A549 (cell line): ENCODE measurements at regions not wholly inside any gene's neighbourhood (a gene's known extent, or its start where the extent isn't known, plus 50 kb on each side); places are given as distances from the start of the nearest gene placed in this dataset.

Experiments used
- ATAC-seq, 2 experiments: fragments of 200-7000 bp in 1 of 2; fragments of >200 bp in 1 of 2; cut with Nextera tagmentation in 1 of 2; cut with Tn5 transposase in 1 of 2; 3 replicates each; pipeline versions ENCODE4 v1.8.0 to v1.9.1; 2018 to 2020; ENCODE audit warnings: mild to moderate bottlenecking in 1 of 2, moderate library complexity in 1 of 2
- CTCF ChIA-PET: fragments of 300-600 bp; sonication (Branson Sonifier 250); formaldehyde crosslinking; extraction: SDS; loops from one replicate; lab custom pipeline; 2021; ENCODE audit warnings: antibody characterized with exemption, inconsistent platforms; lab: Yijun Ruan, JAX
- POLR2A ChIA-PET: fragments of 350-600 bp; formaldehyde crosslinking; extraction: SDS; loops from one replicate; lab custom pipeline; 2021; ENCODE audit warnings: antibody characterized with exemption, inconsistent platforms; lab: Yijun Ruan, JAX
- DNase-seq, 2 experiments: peaks; one replicate each; pipeline versions ENCODE4 v3.0.0 to v3.0.0-alpha.2; 2011 to 2016; ENCODE audit warnings: low read depth in 1 of 2, low spot score in 1 of 2
- FAIRE-seq: peaks from 2 replicates; lab custom pipeline; 2011; peaks lifted over from hg19 to GRCh38; lab: Jason Lieb, UNC
- H3K27ac ChIP-seq, 2 experiments: fragments of >200 bp; sonication (Bioruptor Twin); formaldehyde crosslinking; 3 replicates each; pipeline ENCODE4 v1.5.1; 2016 to 2017
- H3K4me1 ChIP-seq: fragments of >200 bp; sonication (Bioruptor Twin); formaldehyde crosslinking; 3 replicates; pipeline ENCODE4 v1.6.1; 2016
- H3K4me2 ChIP-seq: fragments of >200 bp; sonication (Bioruptor Twin); formaldehyde crosslinking; 3 replicates; pipeline ENCODE4 v1.6.1; 2016
- H3K4me3 ChIP-seq: fragments of >200 bp; sonication (Bioruptor Twin); formaldehyde crosslinking; 3 replicates; pipeline ENCODE4 v1.5.1; 2016
- H3K9me3 ChIP-seq: fragments of >200 bp; sonication (Bioruptor Twin); formaldehyde crosslinking; 3 replicates; pipeline ENCODE4 v1.6.1; 2016
- CEBPB ChIP-seq, 2 experiments: fragments of >200 bp in 1 of 2; sonication (Bioruptor Twin) in 1 of 2; formaldehyde crosslinking in 1 of 2; IDR thresholded peaks; 2 replicates each; pipeline ENCODE4 v1.6.1; 2012 to 2016
- ESRRA ChIP-seq: fragments of 150-350 bp; IDR thresholded peaks from 2 replicates; pipeline ENCODE4 v1.6.1; 2014; ENCODE audit warnings: mild to moderate bottlenecking, low read length, borderline replicate concordance
- HOXB13 ChIP-seq: fragments of 250-450 bp; sonication (Bioruptor Pico); IDR thresholded peaks from 2 replicates; pipeline ENCODE4 v1.5.0; 2020; ENCODE audit warnings: low read depth, mild to moderate bottlenecking, moderate library complexity
- HOXB5 ChIP-seq: fragments of 250-450 bp; sonication (Bioruptor Pico); IDR thresholded peaks from 2 replicates; pipeline ENCODE4 v1.5.0; 2020; ENCODE audit warnings: mild to moderate bottlenecking, moderate library complexity
- JUN ChIP-seq, 2 experiments: fragments of >200 bp; sonication (Bioruptor Twin); formaldehyde crosslinking; IDR thresholded peaks; 2 replicates in 1 of 2; 3 replicates in 1 of 2; pipeline ENCODE4 v1.6.1; 2016 to 2017
- JUNB ChIP-seq: fragments of >200 bp; sonication (Bioruptor Twin); formaldehyde crosslinking; IDR thresholded peaks from 2 replicates; pipeline ENCODE4 v1.6.1; 2016
- MAFK ChIP-seq: fragments of 450-650 bp; IDR thresholded peaks from 2 replicates; pipeline ENCODE4 v1.6.1; 2014; ENCODE audit not compliant: partially characterized antibody
- MAZ ChIP-seq: fragments of 150-350 bp; IDR thresholded peaks from 2 replicates; pipeline ENCODE4 v1.6.1; 2014; ENCODE audit warnings: antibody characterized with exemption, low read depth, low read length, borderline replicate concordance
- MYC ChIP-seq: IDR thresholded peaks from 2 replicates; pipeline ENCODE4 v1.6.1; 2012; ENCODE audit warnings: mild to moderate bottlenecking, inconsistent platforms, low read length, improper control_type of control experiment, borderline replicate concordance
- POLR2A ChIP-seq: IDR thresholded peaks from 2 replicates; pipeline ENCODE4 v1.6.1; 2012; ENCODE audit warnings: mild to moderate bottlenecking, low read length
- RNF2 ChIP-seq: fragments of 200-600 bp; sonication (generic); IDR thresholded peaks from 2 replicates; pipeline ENCODE4 v1.6.1; 2016; ENCODE audit warnings: low read depth, mild to moderate bottlenecking, antibody characterized with exemption, moderate library complexity, borderline replicate concordance
- SREBF2 ChIP-seq: fragments of 450-650 bp; IDR thresholded peaks from 2 replicates; pipeline ENCODE4 v1.6.1; 2014; ENCODE audit warnings: mild to moderate bottlenecking, moderate library complexity
- TP53 ChIP-seq: fragments of 250-450 bp; sonication (Bioruptor Pico); IDR thresholded peaks from 2 replicates; pipeline ENCODE4 v1.5.0; 2021; ENCODE audit warnings: mild to moderate bottlenecking, moderate library complexity
- ZC3H11A ChIP-seq: fragments of 450-650 bp; IDR thresholded peaks from 2 replicates; pipeline ENCODE4 v1.6.1; 2014; ENCODE audit warnings: antibody characterized with exemption, mild to moderate bottlenecking
- ZFP36 ChIP-seq: fragments of 450-650 bp; IDR thresholded peaks from 2 replicates; pipeline ENCODE4 v1.6.1; 2014; ENCODE audit warnings: borderline replicate concordance; ENCODE audit not compliant: partially characterized antibody
- WGBS: methylation state at CpG from one replicate; pipeline ENCODE4 v1.1.6; 2017; ENCODE audit errors: missing lambda C conversion rate; 5-methylcytosine and 5-hydroxymethylcytosine counted together
- TF ChIP-seq, protein P1 (sequence below): fragments of 450-650 bp; IDR thresholded peaks from 2 replicates; pipeline ENCODE4 v1.6.1; 2014; ENCODE audit warnings: antibody characterized with exemption
- TF ChIP-seq, protein P2 (sequence below): fragments of >200 bp; sonication (Bioruptor Twin); formaldehyde crosslinking; IDR thresholded peaks from 2 replicates; pipeline ENCODE4 v1.6.1; 2016
- TF ChIP-seq, protein P3 (sequence below): fragments of 200-600 bp; sonication (generic); IDR thresholded peaks from 2 replicates; pipeline ENCODE4 v1.6.1; 2016; ENCODE audit warnings: antibody characterized with exemption, mild to moderate bottlenecking, moderate library complexity
- TF ChIP-seq, protein P4 (sequence below): IDR thresholded peaks from 2 replicates; pipeline ENCODE4 v1.6.1; 2012
- TF ChIP-seq, protein P5 (sequence below): fragments of 150-350 bp; IDR thresholded peaks from 2 replicates; pipeline ENCODE4 v1.6.1; 2014; ENCODE audit warnings: low read depth, mild to moderate bottlenecking, low read length

DNA sequence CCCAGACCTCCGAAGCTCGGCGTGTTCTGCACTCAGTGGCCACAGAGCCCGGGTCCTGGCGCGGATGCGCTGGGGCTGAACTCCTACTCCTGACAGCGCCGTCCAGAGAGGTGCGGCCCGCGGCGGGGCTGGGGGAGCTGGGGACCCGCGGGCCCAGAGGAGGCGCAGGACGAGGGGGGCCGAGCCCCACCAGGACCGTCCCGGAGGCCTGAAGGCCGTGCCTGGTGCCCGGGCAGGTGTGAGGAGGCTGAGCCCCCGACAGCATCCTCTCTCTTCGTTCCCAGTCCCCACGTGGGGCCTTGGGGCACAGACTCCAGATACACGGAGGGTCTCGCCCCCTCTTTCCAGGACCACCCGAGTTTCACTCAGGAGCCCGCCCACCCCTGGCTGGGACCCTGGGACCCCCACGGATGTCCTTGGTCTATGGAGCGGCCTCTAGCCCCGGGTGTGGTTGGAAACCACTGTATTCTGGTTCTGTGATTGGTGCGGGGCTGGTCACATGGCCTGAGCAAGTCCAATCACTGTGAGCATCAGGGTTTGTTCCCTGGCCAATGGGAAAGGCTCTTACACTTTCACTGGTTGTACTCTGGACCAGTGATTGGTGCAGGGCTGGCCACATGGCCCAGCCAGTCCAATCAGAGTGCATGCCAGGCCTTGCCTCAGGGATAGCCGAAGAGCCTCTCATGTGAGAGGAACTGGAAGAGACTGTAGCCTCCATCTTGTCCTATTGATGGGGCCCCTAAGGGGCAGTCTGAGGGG lies 217.6 kb upstream of the SFSWAP start:
- WGBS, result 69% methylated on average over 13 of the region's 34 CpGs
- peak in 1 of 2 experiments; percentile 69; a peak in 3 of 6 replicates for ATAC-seq
- POLR2A ChIA-PET, result no interaction called here
- Histone ChIP-seq H3K4me2 (no peak overlapping the region), H3K27ac (no peak overlapping the region), H3K4me3 (no peak overlapping the region), H3K4me1 (no peaks in the 10 kb centered on the region), H3K9me3 (no peaks in the 10 kb centered on the region)
- DNase-seq, result peak; percentile 12 to 27
- FAIRE-seq, result no peak
- CTCF ChIA-PET, result no interaction called here
- TF ChIP-seq, protein P1, sequence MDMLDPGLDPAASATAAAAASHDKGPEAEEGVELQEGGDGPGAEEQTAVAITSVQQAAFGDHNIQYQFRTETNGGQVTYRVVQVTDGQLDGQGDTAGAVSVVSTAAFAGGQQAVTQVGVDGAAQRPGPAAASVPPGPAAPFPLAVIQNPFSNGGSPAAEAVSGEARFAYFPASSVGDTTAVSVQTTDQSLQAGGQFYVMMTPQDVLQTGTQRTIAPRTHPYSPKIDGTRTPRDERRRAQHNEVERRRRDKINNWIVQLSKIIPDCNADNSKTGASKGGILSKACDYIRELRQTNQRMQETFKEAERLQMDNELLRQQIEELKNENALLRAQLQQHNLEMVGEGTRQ, result peak; percentile 76
- TF ChIP-seq SREBF2, result no peak

DNA sequence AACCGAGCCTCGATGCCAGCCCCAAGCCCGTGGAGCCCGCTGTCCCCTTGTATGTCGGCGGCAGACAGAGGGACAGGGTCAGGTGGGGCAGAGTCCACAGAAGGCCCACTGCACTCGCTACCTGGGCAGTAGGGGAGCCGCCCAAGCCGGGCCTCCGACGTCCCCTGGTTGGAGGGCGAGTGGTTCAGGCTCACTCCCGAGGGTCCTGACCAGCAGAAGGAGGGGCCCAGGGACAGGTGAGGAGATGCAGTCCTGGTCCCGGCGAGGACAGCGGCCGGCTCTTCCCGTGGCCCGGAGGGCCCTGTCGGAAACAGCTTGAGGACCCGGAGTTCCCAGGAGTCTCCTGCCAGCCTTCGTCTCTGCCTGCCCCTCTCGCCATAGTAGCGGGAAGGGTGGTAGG lies 216.7 kb upstream of the SFSWAP start:
- FAIRE-seq (no peak), ATAC-seq (no peak), DNase-seq (no peak)
- WGBS, result 70% methylated on average over 22 of the region's 24 CpGs
- H3K4me1 ChIP-seq, result no peaks in the 10 kb centered on the region
- H3K4me3 ChIP-seq, result no peak overlapping the region
- ChIA-PET POLR2A (no interaction called here), CTCF (no interaction called here)
- H3K9me3 ChIP-seq, result no peaks in the 10 kb centered on the region
- H3K27ac ChIP-seq, result no peak overlapping the region
- H3K4me2 ChIP-seq, result no peak overlapping the region
- TF ChIP-seq CEBPB (IDR thresholded peaks at IDR 0.05), result no peak
- TF ChIP-seq ESRRA, result no peak
- TF ChIP-seq, protein P2, sequence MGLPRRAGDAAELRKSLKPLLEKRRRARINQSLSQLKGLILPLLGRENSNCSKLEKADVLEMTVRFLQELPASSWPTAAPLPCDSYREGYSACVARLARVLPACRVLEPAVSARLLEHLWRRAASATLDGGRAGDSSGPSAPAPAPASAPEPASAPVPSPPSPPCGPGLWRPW, result no peak
- no peak for TF ChIP-seq RNF2
- TF ChIP-seq MYC, result no peak
- no peak for TF ChIP-seq MAZ
- no peak for TF ChIP-seq TP53 (CRISPR knock-in tag)
- TF ChIP-seq HOXB13 (CRISPR knock-in tag), result no peak
- TF ChIP-seq ZC3H11A, result no peak
- TF ChIP-seq JUNB, result no peak
- TF ChIP-seq, protein P3, sequence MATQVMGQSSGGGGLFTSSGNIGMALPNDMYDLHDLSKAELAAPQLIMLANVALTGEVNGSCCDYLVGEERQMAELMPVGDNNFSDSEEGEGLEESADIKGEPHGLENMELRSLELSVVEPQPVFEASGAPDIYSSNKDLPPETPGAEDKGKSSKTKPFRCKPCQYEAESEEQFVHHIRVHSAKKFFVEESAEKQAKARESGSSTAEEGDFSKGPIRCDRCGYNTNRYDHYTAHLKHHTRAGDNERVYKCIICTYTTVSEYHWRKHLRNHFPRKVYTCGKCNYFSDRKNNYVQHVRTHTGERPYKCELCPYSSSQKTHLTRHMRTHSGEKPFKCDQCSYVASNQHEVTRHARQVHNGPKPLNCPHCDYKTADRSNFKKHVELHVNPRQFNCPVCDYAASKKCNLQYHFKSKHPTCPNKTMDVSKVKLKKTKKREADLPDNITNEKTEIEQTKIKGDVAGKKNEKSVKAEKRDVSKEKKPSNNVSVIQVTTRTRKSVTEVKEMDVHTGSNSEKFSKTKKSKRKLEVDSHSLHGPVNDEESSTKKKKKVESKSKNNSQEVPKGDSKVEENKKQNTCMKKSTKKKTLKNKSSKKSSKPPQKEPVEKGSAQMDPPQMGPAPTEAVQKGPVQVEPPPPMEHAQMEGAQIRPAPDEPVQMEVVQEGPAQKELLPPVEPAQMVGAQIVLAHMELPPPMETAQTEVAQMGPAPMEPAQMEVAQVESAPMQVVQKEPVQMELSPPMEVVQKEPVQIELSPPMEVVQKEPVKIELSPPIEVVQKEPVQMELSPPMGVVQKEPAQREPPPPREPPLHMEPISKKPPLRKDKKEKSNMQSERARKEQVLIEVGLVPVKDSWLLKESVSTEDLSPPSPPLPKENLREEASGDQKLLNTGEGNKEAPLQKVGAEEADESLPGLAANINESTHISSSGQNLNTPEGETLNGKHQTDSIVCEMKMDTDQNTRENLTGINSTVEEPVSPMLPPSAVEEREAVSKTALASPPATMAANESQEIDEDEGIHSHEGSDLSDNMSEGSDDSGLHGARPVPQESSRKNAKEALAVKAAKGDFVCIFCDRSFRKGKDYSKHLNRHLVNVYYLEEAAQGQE, result no peak
- TF ChIP-seq, all 56 proteins: peak for 0

DNA sequence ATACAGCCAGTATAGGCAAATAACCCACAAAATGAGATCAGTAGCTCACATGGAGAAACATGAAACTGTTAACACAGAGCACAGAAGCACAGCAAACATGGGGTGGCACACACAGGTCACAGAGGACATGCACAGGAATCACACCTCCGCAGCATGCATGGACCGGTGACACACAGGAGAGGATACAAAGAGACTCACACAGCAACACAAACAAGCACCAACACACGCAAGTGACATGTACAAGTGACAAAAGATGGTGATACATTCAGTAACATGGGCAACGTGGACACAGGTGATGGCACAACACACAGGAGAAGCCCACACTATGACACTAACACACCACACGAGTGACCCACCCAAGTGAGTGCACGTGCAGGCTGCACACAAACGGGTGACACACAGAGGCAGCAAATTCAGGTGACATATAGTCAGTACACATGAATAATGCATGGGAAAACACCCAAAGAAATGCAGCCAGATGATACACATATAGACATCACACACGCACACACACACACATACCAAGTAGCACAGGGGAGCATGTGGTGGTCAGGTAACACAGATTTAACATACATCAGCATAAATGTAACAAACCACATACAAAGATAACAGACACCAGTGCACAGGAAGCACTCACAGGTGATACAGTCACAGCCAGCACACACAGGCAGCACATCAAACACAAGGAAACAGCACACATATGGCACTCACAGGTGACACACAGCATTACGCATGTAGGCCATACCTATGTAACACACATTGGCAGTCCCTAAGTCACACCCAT lies 216.0 kb upstream of the SFSWAP start:
- TF ChIP-seq TP53 (CRISPR knock-in tag) (no peak), POLR2A (no peak), HOXB5 (no peak), ZFP36 (no peak), JUN (IDR thresholded peaks at IDR 0.05) (no peak), MAFK (peak; percentile 76)
- TF ChIP-seq, protein P4, sequence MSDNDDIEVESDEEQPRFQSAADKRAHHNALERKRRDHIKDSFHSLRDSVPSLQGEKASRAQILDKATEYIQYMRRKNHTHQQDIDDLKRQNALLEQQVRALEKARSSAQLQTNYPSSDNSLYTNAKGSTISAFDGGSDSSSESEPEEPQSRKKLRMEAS, result no peak
- TF ChIP-seq, protein P5, sequence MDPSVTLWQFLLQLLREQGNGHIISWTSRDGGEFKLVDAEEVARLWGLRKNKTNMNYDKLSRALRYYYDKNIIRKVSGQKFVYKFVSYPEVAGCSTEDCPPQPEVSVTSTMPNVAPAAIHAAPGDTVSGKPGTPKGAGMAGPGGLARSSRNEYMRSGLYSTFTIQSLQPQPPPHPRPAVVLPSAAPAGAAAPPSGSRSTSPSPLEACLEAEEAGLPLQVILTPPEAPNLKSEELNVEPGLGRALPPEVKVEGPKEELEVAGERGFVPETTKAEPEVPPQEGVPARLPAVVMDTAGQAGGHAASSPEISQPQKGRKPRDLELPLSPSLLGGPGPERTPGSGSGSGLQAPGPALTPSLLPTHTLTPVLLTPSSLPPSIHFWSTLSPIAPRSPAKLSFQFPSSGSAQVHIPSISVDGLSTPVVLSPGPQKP, result no peak
- no peak for FAIRE-seq
- ATAC-seq, result no peak
- no peaks in the 10 kb centered on the region for H3K9me3 ChIP-seq
- ChIA-PET POLR2A (no interaction called here), CTCF (no interaction called here)
- WGBS, result 32% methylated on average over 9 of the region's 9 CpGs
- H3K4me3 ChIP-seq, result no peak overlapping the region
- DNase-seq, result no peak
- H3K4me2 ChIP-seq, result no peak overlapping the region
- H3K27ac ChIP-seq, result no peak overlapping the region
- no peaks in the 10 kb centered on the region for H3K4me1 ChIP-seq
